ENCODE measurements at regions not wholly inside any gene's neighbourhood (a gene's known extent, or its start where the extent isn't known, plus 50 kb on each side); places are given as distances from the start of the nearest gene placed in this dataset.
A peak's percentile ranks its signal among the peaks of the same experiment; 100 is the strongest.

DNA sequence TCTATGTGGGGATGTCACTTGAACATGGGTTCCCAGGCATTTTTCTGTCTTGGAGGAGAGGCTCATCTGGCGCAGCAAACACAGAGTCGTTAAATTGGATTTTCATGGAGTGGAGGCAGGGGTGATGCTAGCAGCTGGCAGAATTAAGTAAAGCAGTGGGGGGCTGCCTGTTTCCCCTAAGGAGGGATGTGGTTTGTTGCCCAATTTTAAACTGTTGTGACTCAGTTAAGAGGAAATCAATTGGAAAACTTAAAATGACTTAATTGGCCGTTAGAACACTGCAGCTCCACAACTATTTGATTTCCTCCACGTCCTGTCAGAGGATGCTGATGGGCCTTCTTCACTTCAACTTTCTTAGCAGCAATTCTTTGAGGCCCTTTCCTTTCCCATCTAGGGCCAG is 354.1 kb upstream of the ATP5MC3 start:
- no peaks in the 10 kb centered on the region for H3K27me3 ChIP-seq (ENCODE audit: insufficient read depth, low read length)
- no peaks in the 10 kb centered on the region for H3K79me2 ChIP-seq (ENCODE audit: insufficient read depth, low read length)
- H3K9me3 ChIP-seq (ENCODE audit: insufficient read depth, low read depth, low read length) = no peaks in the 10 kb centered on the region
- no peak overlapping the region for H3K9ac ChIP-seq (ENCODE audit: low read length)
- H2AFZ ChIP-seq (ENCODE audit: low read depth, low read length) = no peak overlapping the region
- Mint-ChIP-seq H3K4me3 (ENCODE audit: unreplicated experiment) (no peak overlapping the region), H3K9me3 (ENCODE audit: unreplicated experiment) (peaks cover 2% of the 10 kb centered on the region), H3K27me3 (ENCODE audit: low read depth, unreplicated experiment) (no peaks in the 10 kb centered on the region), H3K36me3 (ENCODE audit: low read depth, unreplicated experiment) (no peaks in the 10 kb centered on the region), H3K4me1 (ENCODE audit: low read depth, unreplicated experiment) (peaks cover 15% of the 10 kb centered on the region), H3K27ac (ENCODE audit: unreplicated experiment) (peak overlapping the region; percentile 64)
- H3K36me3 ChIP-seq (ENCODE audit: insufficient read depth, low read length) = no peaks in the 10 kb centered on the region
- TF ChIP-seq EZH2 (IDR thresholded peaks at IDR 0.05; ENCODE audit: insufficient read depth, low read length) = no peak
- TF ChIP-seq, protein P1, sequence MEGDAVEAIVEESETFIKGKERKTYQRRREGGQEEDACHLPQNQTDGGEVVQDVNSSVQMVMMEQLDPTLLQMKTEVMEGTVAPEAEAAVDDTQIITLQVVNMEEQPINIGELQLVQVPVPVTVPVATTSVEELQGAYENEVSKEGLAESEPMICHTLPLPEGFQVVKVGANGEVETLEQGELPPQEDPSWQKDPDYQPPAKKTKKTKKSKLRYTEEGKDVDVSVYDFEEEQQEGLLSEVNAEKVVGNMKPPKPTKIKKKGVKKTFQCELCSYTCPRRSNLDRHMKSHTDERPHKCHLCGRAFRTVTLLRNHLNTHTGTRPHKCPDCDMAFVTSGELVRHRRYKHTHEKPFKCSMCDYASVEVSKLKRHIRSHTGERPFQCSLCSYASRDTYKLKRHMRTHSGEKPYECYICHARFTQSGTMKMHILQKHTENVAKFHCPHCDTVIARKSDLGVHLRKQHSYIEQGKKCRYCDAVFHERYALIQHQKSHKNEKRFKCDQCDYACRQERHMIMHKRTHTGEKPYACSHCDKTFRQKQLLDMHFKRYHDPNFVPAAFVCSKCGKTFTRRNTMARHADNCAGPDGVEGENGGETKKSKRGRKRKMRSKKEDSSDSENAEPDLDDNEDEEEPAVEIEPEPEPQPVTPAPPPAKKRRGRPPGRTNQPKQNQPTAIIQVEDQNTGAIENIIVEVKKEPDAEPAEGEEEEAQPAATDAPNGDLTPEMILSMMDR (IDR thresholded peaks at IDR 0.05; ENCODE audit: insufficient read depth, low read depth, low read length) = no peak
- H3K27ac ChIP-seq (ENCODE audit: low read depth, low read length) = no peak overlapping the region
- no peak overlapping the region for H3K4me3 ChIP-seq (ENCODE audit: insufficient read depth, low read depth, low read length)
- no peaks in the 10 kb centered on the region for H3K4me1 ChIP-seq (ENCODE audit: insufficient read depth, low read length)
- FAIRE-seq (no peak), DNase-seq (ENCODE audit: low read depth) (no peak)
- no peak overlapping the region for H3K4me2 ChIP-seq (ENCODE audit: low read length)
- no peaks in the 10 kb centered on the region for H4K20me1 ChIP-seq (ENCODE audit: insufficient read depth, low read length)

GRCh38 chr2:175525975-175526374 is 344.5 kb upstream of the ATP5MC3 start:
- no peaks in the 10 kb centered on the region for H3K79me2 ChIP-seq (ENCODE audit: insufficient read depth, low read length)
- H3K4me3 ChIP-seq (ENCODE audit: insufficient read depth, low read depth, low read length) = no peak overlapping the region
- FAIRE-seq = no peak
- H3K27ac Mint-ChIP-seq (ENCODE audit: unreplicated experiment) = no peak overlapping the region
- H3K27me3 ChIP-seq (ENCODE audit: insufficient read depth, low read length) = no peaks in the 10 kb centered on the region
- DNase-seq (ENCODE audit: low read depth) = no peak
- no peaks in the 10 kb centered on the region for H3K9me3 ChIP-seq (ENCODE audit: insufficient read depth, low read depth, low read length)
- H3K4me1 Mint-ChIP-seq (ENCODE audit: low read depth, unreplicated experiment) = peaks cover 3% of the 10 kb centered on the region
- H3K9ac ChIP-seq (ENCODE audit: low read length) = no peak overlapping the region
- no peaks in the 10 kb centered on the region for H4K20me1 ChIP-seq (ENCODE audit: insufficient read depth, low read length)
- no peaks in the 10 kb centered on the region for H3K9me3 Mint-ChIP-seq (ENCODE audit: unreplicated experiment)
- H3K36me3 Mint-ChIP-seq (ENCODE audit: low read depth, unreplicated experiment) = no peaks in the 10 kb centered on the region
- no peak overlapping the region for H2AFZ ChIP-seq (ENCODE audit: low read depth, low read length)
- TF ChIP-seq, protein P1 (IDR thresholded peaks at IDR 0.05; ENCODE audit: insufficient read depth, low read depth, low read length) = no peak
- no peak for TF ChIP-seq EZH2 (IDR thresholded peaks at IDR 0.05; ENCODE audit: insufficient read depth, low read length)
- H3K36me3 ChIP-seq (ENCODE audit: insufficient read depth, low read length) = no peaks in the 10 kb centered on the region
- no peak overlapping the region for H3K4me3 Mint-ChIP-seq (ENCODE audit: unreplicated experiment)
- H3K27ac ChIP-seq (ENCODE audit: low read depth, low read length) = no peak overlapping the region
- no peaks in the 10 kb centered on the region for H3K4me1 ChIP-seq (ENCODE audit: insufficient read depth, low read length)
- no peak overlapping the region for H3K4me2 ChIP-seq (ENCODE audit: low read length)
- no peaks in the 10 kb centered on the region for H3K27me3 Mint-ChIP-seq (ENCODE audit: low read depth, unreplicated experiment)

DNA sequence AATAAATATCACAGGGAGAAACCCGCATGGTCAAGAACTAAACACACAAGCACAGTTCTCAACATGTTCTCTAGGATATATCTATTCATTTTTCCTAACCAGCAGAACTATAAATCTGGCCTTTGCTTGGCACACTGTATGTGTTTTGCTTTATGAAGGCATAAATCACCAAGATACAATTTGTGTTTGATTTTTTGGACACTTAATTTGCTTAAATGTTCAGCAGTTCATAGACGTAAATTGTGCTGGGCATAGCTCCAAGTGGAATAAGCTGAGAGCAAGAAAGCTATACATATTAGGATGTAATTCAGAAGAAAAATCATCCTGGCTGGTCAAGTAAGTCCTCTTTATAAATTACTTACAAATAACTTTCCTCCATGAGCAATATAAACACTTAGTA is 341.5 kb upstream of the ATP5MC3 start:
- no peak overlapping the region for H3K27ac Mint-ChIP-seq (ENCODE audit: unreplicated experiment)
- H3K4me2 ChIP-seq (ENCODE audit: low read length) = no peak overlapping the region
- no peaks in the 10 kb centered on the region for H3K4me1 ChIP-seq (ENCODE audit: insufficient read depth, low read length)
- H3K27me3 Mint-ChIP-seq (ENCODE audit: low read depth, unreplicated experiment) = no peaks in the 10 kb centered on the region
- no peaks in the 10 kb centered on the region for H3K36me3 Mint-ChIP-seq (ENCODE audit: low read depth, unreplicated experiment)
- no peaks in the 10 kb centered on the region for H3K79me2 ChIP-seq (ENCODE audit: insufficient read depth, low read length)
- H4K20me1 ChIP-seq (ENCODE audit: insufficient read depth, low read length) = no peaks in the 10 kb centered on the region
- no peak overlapping the region for H3K4me3 Mint-ChIP-seq (ENCODE audit: unreplicated experiment)
- H3K9me3 ChIP-seq (ENCODE audit: insufficient read depth, low read depth, low read length) = no peaks in the 10 kb centered on the region
- H3K4me1 Mint-ChIP-seq (ENCODE audit: low read depth, unreplicated experiment) = peaks cover 3% of the 10 kb centered on the region
- no peak overlapping the region for H3K9ac ChIP-seq (ENCODE audit: low read length)
- DNase-seq (ENCODE audit: low read depth) = no peak
- H3K27me3 ChIP-seq (ENCODE audit: insufficient read depth, low read length) = no peaks in the 10 kb centered on the region
- H3K27ac ChIP-seq (ENCODE audit: low read depth, low read length) = no peak overlapping the region
- H3K36me3 ChIP-seq (ENCODE audit: insufficient read depth, low read length) = no peaks in the 10 kb centered on the region
- no peaks in the 10 kb centered on the region for H3K9me3 Mint-ChIP-seq (ENCODE audit: unreplicated experiment)
- no peak overlapping the region for H3K4me3 ChIP-seq (ENCODE audit: insufficient read depth, low read depth, low read length)
- FAIRE-seq = no peak
- H2AFZ ChIP-seq (ENCODE audit: low read depth, low read length) = no peak overlapping the region
- TF ChIP-seq EZH2 (IDR thresholded peaks at IDR 0.05; ENCODE audit: insufficient read depth, low read length) = no peak
- TF ChIP-seq, protein P1 (IDR thresholded peaks at IDR 0.05; ENCODE audit: insufficient read depth, low read depth, low read length) = no peak
